ENCODE measurements at regions not wholly inside any gene's neighbourhood (a gene's known extent, or its start where the extent isn't known, plus 50 kb on each side); places are given as distances from the start of the nearest gene placed in this dataset.

GRCh38 chr5:164359260-164360255 is 854.1 kb downstream of the MAT2B start:
- DNase-seq, result no peak
- H3K27me3 Mint-ChIP-seq, result no peaks in the 10 kb centered on the region
- no peak overlapping the region for H3K27ac Mint-ChIP-seq
- peaks cover 0 to 5% (median 0%) of the 10 kb centered on the region in 11 donors for H3K9me3 Mint-ChIP-seq
- H3K4me3 ChIP-seq (ENCODE audit: low read length), result no peak overlapping the region
- no peak for ATAC-seq
- ChIA-PET POLR2A (no interaction called here), CTCF (no interaction called here)
- H3K4me3 Mint-ChIP-seq, result no peak overlapping the region
- H3K27ac ChIP-seq (ENCODE audit: low read depth, low read length), result no peak overlapping the region
- no peaks in the 10 kb centered on the region for H3K27me3 ChIP-seq (ENCODE audit: control insufficient read depth in 2 of 2, insufficient read depth in 2 of 2, low read length in 2 of 2)
- H3K9me3 ChIP-seq (ENCODE audit: control insufficient read depth in 2 of 3, low read length in 3 of 3), result no peaks in the 10 kb centered on the region
- no peaks in the 10 kb centered on the region for H3K4me1 Mint-ChIP-seq
- H3K36me3 ChIP-seq (ENCODE audit: control insufficient read depth in 2 of 3, insufficient read depth in 3 of 3, low read length in 3 of 3), result no peaks in the 10 kb centered on the region
- H3K36me3 Mint-ChIP-seq, result no peaks in the 10 kb centered on the region
- intact Hi-C loops (cut with micrococcal nuclease), result no loop called here
- no peaks in the 10 kb centered on the region for H3K4me1 ChIP-seq (ENCODE audit: control insufficient read depth in 2 of 2, insufficient read depth in 2 of 2, low read length in 2 of 2)

DNA sequence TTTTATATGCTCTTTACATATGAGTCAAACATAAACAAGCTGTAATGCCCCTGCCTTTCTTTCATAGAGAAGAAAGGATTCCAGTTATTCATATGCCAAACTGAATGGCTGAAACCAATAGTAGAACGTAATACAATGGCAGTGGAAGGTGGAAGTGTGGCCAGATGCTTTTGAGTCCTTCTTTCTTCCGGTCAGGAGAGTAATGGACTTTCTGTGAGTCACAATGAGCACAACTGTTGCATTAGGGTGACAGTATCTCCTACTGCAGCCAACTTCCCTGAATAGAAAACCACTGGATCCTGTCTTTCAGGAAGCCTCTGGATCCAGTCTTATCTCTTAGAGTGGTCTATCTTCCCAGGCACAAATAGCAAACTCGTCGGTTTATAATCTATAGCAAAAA is 855.2 kb downstream of the MAT2B start:
- Histone ChIP-seq H3K27me3 (ENCODE audit: control insufficient read depth in 2 of 2, insufficient read depth in 2 of 2, low read length in 2 of 2) (no peaks in the 10 kb centered on the region), H3K4me1 (ENCODE audit: control insufficient read depth in 2 of 2, insufficient read depth in 2 of 2, low read length in 2 of 2) (no peaks in the 10 kb centered on the region), H3K27ac (ENCODE audit: low read depth, low read length) (no peak overlapping the region), H3K36me3 (ENCODE audit: control insufficient read depth in 2 of 3, insufficient read depth in 3 of 3, low read length in 3 of 3) (no peaks in the 10 kb centered on the region), H3K9me3 (ENCODE audit: control insufficient read depth in 2 of 3, low read length in 3 of 3) (no peaks in the 10 kb centered on the region), H3K4me3 (ENCODE audit: low read length) (no peak overlapping the region)
- intact Hi-C loops (cut with micrococcal nuclease), result no loop called here
- Mint-ChIP-seq H3K27me3 (no peaks in the 10 kb centered on the region), H3K9me3 (peaks cover 0 to 5% (median 0%) of the 10 kb centered on the region in 11 donors), H3K27ac (no peak overlapping the region), H3K36me3 (no peaks in the 10 kb centered on the region), H3K4me3 (no peak overlapping the region), H3K4me1 (no peaks in the 10 kb centered on the region)
- no peak for ATAC-seq
- DNase-seq, result no peak
- CTCF ChIA-PET, result no interaction called here
- POLR2A ChIA-PET, result no interaction called here

DNA sequence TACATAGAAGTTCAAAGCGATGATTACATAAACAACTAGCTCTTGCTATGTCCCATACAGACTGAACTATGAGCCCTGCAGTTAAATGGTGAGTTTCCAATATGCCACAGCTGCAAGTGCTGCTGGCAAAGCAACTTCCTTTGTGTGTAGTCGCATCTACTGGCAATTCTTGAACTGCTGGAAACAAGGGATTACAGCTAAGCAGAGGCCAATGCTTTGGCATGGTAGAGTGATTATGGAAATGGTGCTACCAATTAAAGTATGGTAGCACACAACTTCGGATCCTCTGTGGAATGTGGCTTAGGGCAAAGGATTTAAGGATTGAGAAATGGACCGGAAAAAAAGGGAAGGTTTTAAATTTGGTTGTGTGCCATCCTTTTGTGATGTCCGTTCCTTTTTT is 856.6 kb downstream of the MAT2B start:
- H3K4me3 ChIP-seq (ENCODE audit: low read length), result no peak overlapping the region
- Mint-ChIP-seq H3K9me3 (peaks cover 0 to 13% (median 0%) of the 10 kb centered on the region in 11 donors), H3K27ac (no peak overlapping the region), H3K4me1 (no peaks in the 10 kb centered on the region), H3K27me3 (no peaks in the 10 kb centered on the region), H3K4me3 (no peak overlapping the region), H3K36me3 (no peaks in the 10 kb centered on the region)
- intact Hi-C loops (cut with micrococcal nuclease), result no loop called here
- H3K36me3 ChIP-seq (ENCODE audit: control insufficient read depth in 2 of 3, insufficient read depth in 3 of 3, low read length in 3 of 3), result no peaks in the 10 kb centered on the region
- no peaks in the 10 kb centered on the region for H3K9me3 ChIP-seq (ENCODE audit: control insufficient read depth in 2 of 3, low read length in 3 of 3)
- H3K27ac ChIP-seq (ENCODE audit: low read depth, low read length), result no peak overlapping the region
- ChIA-PET CTCF (interaction anchor here (0.7 kb wide), 1 partner anchor 198 kb away, joined by 3 read pairs; no protein-coding TSS in a partner anchor), POLR2A (no interaction called here)
- no peak for ATAC-seq
- H3K27me3 ChIP-seq (ENCODE audit: control insufficient read depth in 2 of 2, insufficient read depth in 2 of 2, low read length in 2 of 2), result no peaks in the 10 kb centered on the region
- no peak for DNase-seq
- no peaks in the 10 kb centered on the region for H3K4me1 ChIP-seq (ENCODE audit: control insufficient read depth in 2 of 2, insufficient read depth in 2 of 2, low read length in 2 of 2)

DNA sequence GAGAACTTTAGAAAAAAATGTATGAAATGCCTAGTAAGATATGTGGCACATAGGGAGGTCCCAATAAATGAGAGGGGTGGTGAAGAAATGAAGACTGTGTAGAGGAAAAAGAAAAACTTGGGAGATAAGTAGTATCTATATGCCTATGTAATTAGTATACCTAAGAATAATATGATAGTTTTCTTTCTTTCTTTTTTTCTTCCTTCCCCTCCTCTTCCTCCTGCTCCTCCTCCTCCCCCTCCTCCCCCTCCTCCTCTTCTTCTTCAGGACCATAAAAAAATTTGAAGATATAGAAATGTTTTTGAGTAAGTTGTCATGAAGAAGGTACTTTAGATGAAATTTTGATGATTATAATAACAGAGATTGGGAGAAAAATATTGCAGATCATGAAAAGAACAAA is 857.4 kb downstream of the MAT2B start:
- Mint-ChIP-seq H3K4me3 (no peak overlapping the region), H3K27ac (no peak overlapping the region), H3K9me3 (peaks cover 0 to 13% (median 0%) of the 10 kb centered on the region in 11 donors), H3K4me1 (no peaks in the 10 kb centered on the region), H3K27me3 (no peaks in the 10 kb centered on the region), H3K36me3 (no peaks in the 10 kb centered on the region)
- Histone ChIP-seq H3K9me3 (ENCODE audit: control insufficient read depth in 2 of 3, low read length in 3 of 3) (no peaks in the 10 kb centered on the region), H3K4me3 (ENCODE audit: low read length) (no peak overlapping the region), H3K36me3 (ENCODE audit: control insufficient read depth in 2 of 3, insufficient read depth in 3 of 3, low read length in 3 of 3) (no peaks in the 10 kb centered on the region), H3K4me1 (ENCODE audit: control insufficient read depth in 2 of 2, insufficient read depth in 2 of 2, low read length in 2 of 2) (no peaks in the 10 kb centered on the region), H3K27ac (ENCODE audit: low read depth, low read length) (no peak overlapping the region), H3K27me3 (ENCODE audit: control insufficient read depth in 2 of 2, insufficient read depth in 2 of 2, low read length in 2 of 2) (no peaks in the 10 kb centered on the region)
- DNase-seq (no peak), ATAC-seq (no peak)
- CTCF ChIA-PET, result no interaction called here
- POLR2A ChIA-PET, result no interaction called here
- intact Hi-C loops (cut with micrococcal nuclease), result no loop called here

DNA sequence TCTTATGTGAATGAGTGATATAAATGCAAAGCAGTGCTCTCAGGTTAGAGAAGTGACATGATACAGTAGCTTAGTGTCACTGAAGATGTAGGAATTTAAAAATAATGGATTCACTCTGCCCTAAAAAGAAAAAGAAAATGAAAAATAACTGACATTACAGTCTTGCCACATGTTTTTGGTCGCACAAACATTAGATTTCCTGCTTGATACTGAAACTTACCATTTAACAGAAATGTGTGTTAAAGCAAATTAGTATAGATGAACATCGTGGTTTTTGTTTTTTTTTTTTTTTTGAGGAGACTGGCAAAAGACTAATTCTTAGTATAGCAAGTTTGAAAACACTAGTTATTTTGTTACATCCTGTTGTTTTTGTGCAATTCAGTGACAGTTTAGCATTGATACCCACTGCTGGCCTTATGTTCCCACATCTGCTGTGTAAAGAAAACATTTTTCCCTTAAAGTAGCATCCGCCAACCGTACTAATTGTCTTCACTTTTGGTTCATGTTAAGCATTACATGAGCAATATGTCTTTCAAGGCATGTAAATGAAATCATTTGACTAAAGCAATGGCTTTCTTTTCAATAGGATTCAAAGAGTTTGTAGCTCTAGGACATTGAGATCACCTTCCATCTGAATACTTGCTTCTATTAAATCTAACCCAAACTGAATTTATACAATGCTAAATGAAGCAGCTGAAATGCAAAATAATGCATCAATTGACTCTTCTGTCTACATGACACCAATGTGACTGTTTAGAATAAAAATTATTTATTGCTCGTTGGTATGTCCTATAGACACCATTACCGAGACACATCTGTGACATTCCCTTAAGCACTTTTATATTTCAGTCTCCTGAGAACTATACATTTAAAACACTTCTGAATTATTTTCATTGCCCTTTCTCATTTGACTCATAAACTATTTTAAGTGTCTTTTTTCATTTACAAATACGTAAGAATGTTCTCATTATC is 859.1 kb downstream of the MAT2B start:
- DNase-seq, result no peak
- Histone ChIP-seq H3K27me3 (ENCODE audit: control insufficient read depth in 2 of 2, insufficient read depth in 2 of 2, low read length in 2 of 2) (no peaks in the 10 kb centered on the region), H3K9me3 (ENCODE audit: control insufficient read depth in 2 of 3, low read length in 3 of 3) (no peaks in the 10 kb centered on the region), H3K4me3 (ENCODE audit: low read length) (no peak overlapping the region), H3K36me3 (ENCODE audit: control insufficient read depth in 2 of 3, insufficient read depth in 3 of 3, low read length in 3 of 3) (no peaks in the 10 kb centered on the region), H3K4me1 (ENCODE audit: control insufficient read depth in 2 of 2, insufficient read depth in 2 of 2, low read length in 2 of 2) (no peaks in the 10 kb centered on the region), H3K27ac (ENCODE audit: low read depth, low read length) (no peak overlapping the region)
- POLR2A ChIA-PET, result no interaction called here
- intact Hi-C loops (cut with micrococcal nuclease), result no loop called here
- Mint-ChIP-seq H3K36me3 (no peaks in the 10 kb centered on the region), H3K27ac (no peak overlapping the region), H3K9me3 (peaks cover 0 to 13% (median 0%) of the 10 kb centered on the region in 11 donors), H3K4me3 (no peak overlapping the region), H3K4me1 (no peaks in the 10 kb centered on the region), H3K27me3 (no peaks in the 10 kb centered on the region)
- CTCF ChIA-PET, result no interaction called here
- ATAC-seq, result no peak

GRCh38 chr5:164370841-164371240 is 865.4 kb downstream of the MAT2B start:
- CTCF ChIA-PET, result no interaction called here
- no peak overlapping the region for H3K27ac Mint-ChIP-seq

More at GRCh38 chr5:164370841-164371240, 865.4 kb downstream of the MAT2B start:
- no peak overlapping the region for H3K27ac ChIP-seq (ENCODE audit: low read depth, low read length)
- H3K36me3 ChIP-seq (ENCODE audit: control insufficient read depth in 2 of 3, insufficient read depth in 3 of 3, low read length in 3 of 3), result no peaks in the 10 kb centered on the region
- Mint-ChIP-seq H3K36me3 (no peaks in the 10 kb centered on the region), H3K4me1 (no peaks in the 10 kb centered on the region), H3K9me3 (peaks cover 0 to 9% (median 2%) of the 10 kb centered on the region in 11 donors), H3K4me3 (no peak overlapping the region), H3K27me3 (no peaks in the 10 kb centered on the region)
- no peak for ATAC-seq
- H3K4me1 ChIP-seq (ENCODE audit: control insufficient read depth in 2 of 2, insufficient read depth in 2 of 2, low read length in 2 of 2), result no peaks in the 10 kb centered on the region
- no peak overlapping the region for H3K4me3 ChIP-seq (ENCODE audit: low read length)
- no peak for DNase-seq
- H3K27me3 ChIP-seq (ENCODE audit: control insufficient read depth in 2 of 2, insufficient read depth in 2 of 2, low read length in 2 of 2), result no peaks in the 10 kb centered on the region
- intact Hi-C loops (cut with micrococcal nuclease), result no loop called here
- H3K9me3 ChIP-seq (ENCODE audit: control insufficient read depth in 2 of 3, low read length in 3 of 3), result no peaks in the 10 kb centered on the region
- POLR2A ChIA-PET, result no interaction called here

Measured in naive thymus-derived CD4-positive, alpha-beta T cell (primary cell).